K562 (cell line): ENCODE measurements at regions not wholly inside any gene's neighbourhood (a gene's known extent, or its start where the extent isn't known, plus 50 kb on each side); places are given as distances from the start of the nearest gene placed in this dataset.
A peak's percentile ranks its signal among the peaks of the same experiment; 100 is the strongest.

Experiments
- ATAC-seq: fragments of 200-7000 bp; cut with Tn5 transposase; 3 replicates; pipeline ENCODE4 v1.9.1; 2020; ENCODE audit warnings: moderate library complexity
- BruUV-seq: library from RNA; stranded (reverse); fragments of 400-500 nt; replicated peaks from 2 replicates; lab custom pipeline; 2021; lab: Mats Ljungman, UMichigan
- CTCF ChIA-PET: fragments of 300-600 bp; formaldehyde crosslinking; extraction: SDS; loops from one replicate; lab custom pipeline; 2021; ENCODE audit warnings: low intra/inter-chr PET ratio; lab: Yijun Ruan, JAX
- POLR2A ChIA-PET: fragments of 300-600, 350-650 bp; sonication (Branson Sonifier 250); formaldehyde crosslinking; extraction: SDS; loops from one replicate; lab custom pipeline; 2021; ENCODE audit warnings: antibody characterized with exemption, inconsistent platforms; lab: Yijun Ruan, JAX
- DNase-seq, 4 experiments: peaks; one replicate each; pipeline versions ENCODE4 v3.0.0 to v3.0.0-alpha.2; 2011 to 2018; ENCODE audit warnings: low spot score in 3 of 4, mixed read lengths in 3 of 4; ENCODE audit errors: extremely low read depth in 1 of 4
- FAIRE-seq: peaks from 2 replicates; lab custom pipeline; 2011; peaks lifted over from hg19 to GRCh38; lab: Jason Lieb, UNC
- H2AFZ ChIP-seq: 2 replicates; pipeline ENCODE4 v1.6.0; 2011; ENCODE audit warnings: low read depth, low read length, control low read depth, inconsistent platforms
- H3K27ac ChIP-seq: fragments of 200-600 bp; 3 replicates; pipeline ENCODE4 v1.8.0; 2011; ENCODE audit warnings: low read depth, mild to moderate bottlenecking, control low read depth, inconsistent platforms, low read length, moderate library complexity, mixed read lengths; ENCODE audit errors: extremely low read depth
- H3K27me3 ChIP-seq, 2 experiments: fragments of 300-600 bp in 1 of 2; 2 replicates in 1 of 2; 3 replicates in 1 of 2; pipeline versions ENCODE4 v1.6.0 to v1.8.0; 2011; ENCODE audit warnings: inconsistent platforms in 2 of 2, low read length in 2 of 2, mild to moderate bottlenecking in 1 of 2, mixed read lengths in 1 of 2, moderate library complexity in 1 of 2; ENCODE audit not compliant: control insufficient read depth in 2 of 2, insufficient read depth in 2 of 2
- H3K36me3 ChIP-seq: fragments of 300-600 bp; 3 replicates; pipeline ENCODE4 v1.8.0; 2011; ENCODE audit warnings: mild to moderate bottlenecking, low read length, inconsistent platforms; ENCODE audit not compliant: control insufficient read depth, insufficient read depth
- H3K4me1 ChIP-seq, 2 experiments: fragments of 200-600 bp in 1 of 2; replicated peaks in 1 of 2; 2 replicates in 1 of 2; 3 replicates in 1 of 2; pipeline versions ENCODE4 v1.5.1 to v1.8.0; 2011; ENCODE audit warnings: inconsistent platforms in 2 of 2, low read length in 2 of 2, mild to moderate bottlenecking in 1 of 2, mixed read lengths in 1 of 2, moderate library complexity in 1 of 2; ENCODE audit not compliant: control insufficient read depth in 2 of 2, insufficient read depth in 2 of 2
- H3K4me2 ChIP-seq: 2 replicates; pipeline ENCODE4 v1.6.1; 2011; ENCODE audit warnings: low read length, control low read depth, inconsistent platforms, mixed read lengths; ENCODE audit not compliant: insufficient read depth
- H3K4me3 ChIP-seq: fragments of 200-600 bp; sonication (generic), shearing (Covaris generic); 2 replicates; pipeline ENCODE4 v1.5.1; 2016; ENCODE audit warnings: control low read depth, inconsistent platforms
- H3K79me2 ChIP-seq: fragments of 200-600 bp; 3 replicates; pipeline ENCODE4 v1.8.0; 2011; ENCODE audit warnings: low read length, inconsistent platforms; ENCODE audit not compliant: control insufficient read depth, insufficient read depth
- H3K9ac ChIP-seq, 2 experiments: 2 replicates each; pipeline versions ENCODE4 v1.6.0 to v1.6.1; 2011; ENCODE audit warnings: low read depth in 2 of 2, low read length in 2 of 2, control low read depth in 1 of 2, inconsistent platforms in 1 of 2, mild to moderate bottlenecking in 1 of 2, mixed read lengths in 1 of 2; ENCODE audit not compliant: insufficient read depth in 1 of 2
- H3K9me1 ChIP-seq: one replicate; pipeline ENCODE4 v1.6.0; 2011; ENCODE audit warnings: inconsistent platforms, mild to moderate bottlenecking, low read length, moderate library complexity; ENCODE audit not compliant: control insufficient read depth, insufficient read depth
- H3K9me3 ChIP-seq: replicated peaks from 2 replicates; pipeline ENCODE4 v1.5.1; 2011; ENCODE audit warnings: low read depth, low read length, inconsistent platforms; ENCODE audit not compliant: control insufficient read depth, insufficient read depth
- H4K20me1 ChIP-seq: replicated peaks from 2 replicates; pipeline ENCODE4 v1.6.1; 2011; ENCODE audit warnings: low read length, inconsistent platforms, mixed read lengths; ENCODE audit not compliant: control insufficient read depth, insufficient read depth
- ATF3 ChIP-seq, 2 experiments: fragments of 450-650 bp in 1 of 2; sonication (generic) in 1 of 2; formaldehyde crosslinking in 1 of 2; IDR thresholded peaks in 1 of 2; conservative IDR thresholded peaks in 1 of 2; 2 replicates each; pipeline versions ENCODE4 v1.6.1 to v1.8.1; 2016 to 2023; ENCODE audit warnings: mild to moderate bottlenecking in 2 of 2, moderate library complexity in 2 of 2, inconsistent platforms in 1 of 2, missing genetic modification reagents in 1 of 2
- BHLHE40 ChIP-seq: IDR thresholded peaks from 2 replicates; pipeline ENCODE4 v1.6.1; 2011; ENCODE audit warnings: low read length, improper control_type of control experiment
- ID3 ChIP-seq, 2 experiments: fragments of 250-450 bp in 1 of 2; fragments of 450-650 bp in 1 of 2; sonication (Bioruptor Pico) in 1 of 2; IDR thresholded peaks; 2 replicates each; pipeline versions ENCODE4 v1.6.1 to v1.8.0; 2016 to 2021; ENCODE audit warnings: mild to moderate bottlenecking in 2 of 2, moderate library complexity in 2 of 2, missing compliant biosample characterization in 1 of 2, missing genetic modification characterization in 1 of 2
- JUNB ChIP-seq: fragments of 450-650 bp; formaldehyde crosslinking; conservative IDR thresholded peaks from 2 replicates; pipeline ENCODE4 v1.4.0; 2020; ENCODE audit warnings: mild to moderate bottlenecking
- MLLT1 ChIP-seq, 2 experiments: fragments of 450-650 bp; IDR thresholded peaks; 2 replicates each; pipeline ENCODE4 v1.6.1; 2016
- NR2C2 ChIP-seq, 2 experiments: fragments of 200-800 bp in 1 of 2; sonication (Bioruptor generic) in 1 of 2; sonication (generic) in 1 of 2; formaldehyde crosslinking in 1 of 2; IDR thresholded peaks; 2 replicates each; pipeline versions ENCODE4 v1.6.1 to v1.8.0; 2016 to 2022; ENCODE audit warnings: mild to moderate bottlenecking in 1 of 2, missing compliant biosample characterization in 1 of 2, missing genetic modification characterization in 1 of 2, missing genetic modification reagents in 1 of 2
- PHF21A ChIP-seq: fragments of 450-650 bp; IDR thresholded peaks from 2 replicates; pipeline ENCODE4 v1.6.1; 2017; ENCODE audit warnings: low read depth, borderline replicate concordance
- RBFOX2 ChIP-seq: fragments of 200-400 bp; formaldehyde crosslinking; IDR thresholded peaks from 2 replicates; pipeline ENCODE4 v1.6.1; 2017; ENCODE audit warnings: low read depth, mild to moderate bottlenecking, low read length, moderate library complexity
- SMARCA5 ChIP-seq: fragments of 450-650 bp; IDR thresholded peaks from 2 replicates; pipeline ENCODE4 v1.6.1; 2016
- TCFL5 ChIP-seq: fragments of 250-450 bp; sonication (Bioruptor Pico); conservative IDR thresholded peaks from 2 replicates; pipeline ENCODE4 v1.6.1; 2021; ENCODE audit warnings: mild to moderate bottlenecking, moderate library complexity, matching md5 sums
- TRIM28 ChIP-seq: fragments of 450-650 bp; IDR thresholded peaks from 2 replicates; pipeline ENCODE4 v1.6.1; 2017
- ZNF584 ChIP-seq: fragments of 200-800 bp; sonication (Bioruptor generic); IDR thresholded peaks from 2 replicates; pipeline ENCODE4 v1.6.1; 2016; ENCODE audit warnings: low read depth, mild to moderate bottlenecking, missing genetic modification characterization, missing compliant biosample characterization
- WGBS: fragments of 100-300 bp; shearing (Covaris generic); methylation state at CpG from one replicate; pipeline ENCODE4 v1.1.6; 2016; ENCODE audit warnings: low coverage, mixed read lengths; ENCODE audit not compliant: insufficient coverage; ENCODE audit errors: missing lambda C conversion rate; 5-methylcytosine and 5-hydroxymethylcytosine counted together
- in situ Hi-C: fragments of 300-500 bp; cut with MboI; formaldehyde crosslinking; loops from 4 replicates; pipeline ENCODE4 v1.15.0; 2018; ENCODE audit warnings: inconsistent platforms, mixed read lengths
- intact Hi-C: fragments of 100-400 bp; cut with micrococcal nuclease; formaldehyde crosslinking; loops from 2 replicates; pipeline ENCODE4 v1.14.2; 2022

GRCh38 chr20:51894201-51894600 is 91.9 kb upstream of the SALL4 start:
- ChIA-PET CTCF (no interaction called here), POLR2A (no interaction called here)
- Histone ChIP-seq H3K4me3 (no peak overlapping the region), H3K9ac (no peak overlapping the region), H2AFZ (no peak overlapping the region), H3K27me3 (peaks cover 2 to 4% of the 10 kb centered on the region in 2 experiments; a peak in 3 of 5 replicates), H3K36me3 (no peaks in the 10 kb centered on the region), H3K4me1 (no peaks in the 10 kb centered on the region), H3K9me1 (no peaks in the 10 kb centered on the region), H3K27ac (no peak overlapping the region), H4K20me1 (no peaks in the 10 kb centered on the region), H3K4me2 (no peak overlapping the region), H3K79me2 (no peaks in the 10 kb centered on the region), H3K9me3 (no peaks in the 10 kb centered on the region)
- in situ Hi-C loops (no loop called here), intact Hi-C loops (no loop called here)
- WGBS, result 4% methylated on average over 6 of the region's 6 CpGs
- DNase-seq, result no peak
- FAIRE-seq, result no peak
- no peak for ATAC-seq
- BruUV-seq, result no TSS peak
- TF ChIP-seq RBFOX2 (no peak), SMARCA5 (no peak), ATF3 (IDR thresholded peaks at IDR 0.05) (0 out of 2 replicates have a peak, but pooled peaks have one; percentile 12), ATF3 (CRISPR knock-in tag; conservative IDR thresholded peaks at IDR 0.05) (no peak), JUNB (CRISPR knock-in tag) (no peak)

- intact Hi-C loops (no loop called here), in situ Hi-C loops (no loop called here)
- Histone ChIP-seq H3K4me2 (no peak overlapping the region), H3K79me2 (no peaks in the 10 kb centered on the region), H3K9me3 (no peaks in the 10 kb centered on the region), H3K9ac (no peak overlapping the region), H4K20me1 (no peaks in the 10 kb centered on the region), H3K4me1 (no peaks in the 10 kb centered on the region), H2AFZ (no peak overlapping the region), H3K27me3 (peaks cover 2 to 4% of the 10 kb centered on the region in 2 experiments; a peak in 3 of 5 replicates), H3K4me3 (no peak overlapping the region), H3K27ac (no peak overlapping the region), H3K36me3 (no peaks in the 10 kb centered on the region), H3K9me1 (no peaks in the 10 kb centered on the region)
- FAIRE-seq (no peak), DNase-seq (no peak), ATAC-seq (no peak)
- BruUV-seq, result no TSS peak
- ChIA-PET CTCF (no interaction called here), POLR2A (no interaction called here)
- WGBS, result 1% methylated on average over 7 of the region's 7 CpGs
- TF ChIP-seq ID3 (CRISPR knock-in tag; IDR thresholded peaks at IDR 0.05), result no peak
- TF ChIP-seq ID3 (tag; IDR thresholded peaks at IDR 0.05), result no peak
- TF ChIP-seq MLLT1 (IDR thresholded peaks at IDR 0.05), result no peak
- no peak for TF ChIP-seq TCFL5 (CRISPR knock-in tag)
- TF ChIP-seq BHLHE40, result no peak
- TF ChIP-seq PHF21A, result no peak
- no peak for TF ChIP-seq NR2C2 (CRISPR knock-in tag; IDR thresholded peaks at IDR 0.05)
- no peak for TF ChIP-seq NR2C2 (tag; IDR thresholded peaks at IDR 0.05)
- TF ChIP-seq TRIM28, result no peak
- TF ChIP-seq ZNF584, result no peak
These were observed 91.4 kb upstream of the SALL4 start for GRCh38 chr20:51893723-51894122.
